ENCODE measurements at regions not wholly inside any gene's neighbourhood (a gene's known extent, or its start where the extent isn't known, plus 50 kb on each side); places are given as distances from the start of the nearest gene placed in this dataset.

GRCh38 chr11:115778928-115779650 is 274.9 kb upstream of the CADM1 start:
- Histone ChIP-seq H3K79me2 (replicated peaks; ENCODE audit: insufficient read depth, low read length) (no peaks in the 10 kb centered on the region), H3K4me2 (ENCODE audit: low read length) (no peak overlapping the region), H3F3A (ENCODE audit: insufficient read depth, low read length, poor library complexity, severe bottlenecking) (no peaks in the 10 kb centered on the region), H3K9me3 (ENCODE audit: low read length) (no peaks in the 10 kb centered on the region), H4K20me1 (ENCODE audit: insufficient read depth) (no peaks in the 10 kb centered on the region), H3K27ac (ENCODE audit: low read length) (no peak overlapping the region), H3K36me3 (ENCODE audit: insufficient read depth, low read length) (no peaks in the 10 kb centered on the region), H3K9me2 (ENCODE audit: insufficient read depth, low read length) (no peaks in the 10 kb centered on the region), H3K9ac (ENCODE audit: low read length) (no peak overlapping the region), H3K27me3 (ENCODE audit: insufficient read depth, low read depth, low read length) (no peaks in the 10 kb centered on the region), H3K4me3 (ENCODE audit: low read length) (no peak overlapping the region), H2AFZ (ENCODE audit: low read depth, low read length) (no peak overlapping the region)
- TF ChIP-seq POLR2AphosphoS5 (IDR thresholded peaks at IDR 0.05) (no peak), SMC3 (conservative IDR thresholded peaks at IDR 0.05; ENCODE audit: poor library complexity) (no peak), MXI1 (conservative IDR thresholded peaks at IDR 0.05; ENCODE audit: poor library complexity, severe bottlenecking) (no peak), EP300 (conservative IDR thresholded peaks at IDR 0.05; ENCODE audit: poor library complexity, severe bottlenecking) (no peak), EZH2 (IDR thresholded peaks at IDR 0.05; ENCODE audit: borderline replicate concordance, insufficient read depth, low read length, poor library complexity, severe bottlenecking) (no peak)

- H2AFZ ChIP-seq (ENCODE audit: low read depth, low read length): no peak overlapping the region
- no peak overlapping the region for H3K9ac ChIP-seq (ENCODE audit: low read length)
- no peaks in the 10 kb centered on the region for H3K79me2 ChIP-seq (replicated peaks; ENCODE audit: insufficient read depth, low read length)
- no peak overlapping the region for H3K27ac ChIP-seq (ENCODE audit: low read length)
- no peaks in the 10 kb centered on the region for H4K20me1 ChIP-seq (ENCODE audit: insufficient read depth)
- H3K9me2 ChIP-seq (ENCODE audit: insufficient read depth, low read length): no peaks in the 10 kb centered on the region
- no peaks in the 10 kb centered on the region for H3K36me3 ChIP-seq (ENCODE audit: insufficient read depth, low read length)
- TF ChIP-seq POLR2AphosphoS5 (IDR thresholded peaks at IDR 0.05) (no peak), SMC3 (conservative IDR thresholded peaks at IDR 0.05; ENCODE audit: poor library complexity) (no peak), MXI1 (conservative IDR thresholded peaks at IDR 0.05; ENCODE audit: poor library complexity, severe bottlenecking) (no peak), EZH2 (IDR thresholded peaks at IDR 0.05; ENCODE audit: borderline replicate concordance, insufficient read depth, low read length, poor library complexity, severe bottlenecking) (no peak), CTCF (IDR thresholded peaks at IDR 0.05; ENCODE audit: poor library complexity, severe bottlenecking) (no peak), TAF1 (IDR thresholded peaks at IDR 0.05; ENCODE audit: low read depth) (no peak), RAD21 (conservative IDR thresholded peaks at IDR 0.05) (no peak)
- no peaks in the 10 kb centered on the region for H3K27me3 ChIP-seq (ENCODE audit: insufficient read depth, low read depth, low read length)
- no peaks in the 10 kb centered on the region for H3F3A ChIP-seq (ENCODE audit: insufficient read depth, low read length, poor library complexity, severe bottlenecking)
- no peak overlapping the region for H3K4me2 ChIP-seq (ENCODE audit: low read length)
- no peaks in the 10 kb centered on the region for H3K9me3 ChIP-seq (ENCODE audit: low read length)
- no peak overlapping the region for H3K4me3 ChIP-seq (ENCODE audit: low read length)
These were observed 272.7 kb upstream of the CADM1 start for GRCh38 chr11:115776916-115777315.

- Histone ChIP-seq H3K9ac (ENCODE audit: low read length) (no peak overlapping the region), H3K4me3 (ENCODE audit: low read length) (no peak overlapping the region), H3K27me3 (ENCODE audit: insufficient read depth, low read depth, low read length) (no peaks in the 10 kb centered on the region), H3K9me2 (ENCODE audit: insufficient read depth, low read length) (no peaks in the 10 kb centered on the region), H3K4me2 (ENCODE audit: low read length) (no peak overlapping the region), H3F3A (ENCODE audit: insufficient read depth, low read length, poor library complexity, severe bottlenecking) (no peaks in the 10 kb centered on the region), H3K9me3 (ENCODE audit: low read length) (no peaks in the 10 kb centered on the region), H4K20me1 (ENCODE audit: insufficient read depth) (no peaks in the 10 kb centered on the region), H2AFZ (ENCODE audit: low read depth, low read length) (no peak overlapping the region), H3K27ac (ENCODE audit: low read length) (no peak overlapping the region), H3K79me2 (replicated peaks; ENCODE audit: insufficient read depth, low read length) (no peaks in the 10 kb centered on the region), H3K36me3 (ENCODE audit: insufficient read depth, low read length) (no peaks in the 10 kb centered on the region)
- TF ChIP-seq SMC3 (conservative IDR thresholded peaks at IDR 0.05; ENCODE audit: poor library complexity) (no peak), POLR2AphosphoS5 (IDR thresholded peaks at IDR 0.05) (no peak), EZH2 (IDR thresholded peaks at IDR 0.05; ENCODE audit: borderline replicate concordance, insufficient read depth, low read length, poor library complexity, severe bottlenecking) (no peak), CTCF (IDR thresholded peaks at IDR 0.05; ENCODE audit: poor library complexity, severe bottlenecking) (no peak), TAF1 (IDR thresholded peaks at IDR 0.05; ENCODE audit: low read depth) (no peak), REST (IDR thresholded peaks at IDR 0.05; ENCODE audit: borderline replicate concordance) (no peak), MXI1 (conservative IDR thresholded peaks at IDR 0.05; ENCODE audit: poor library complexity, severe bottlenecking) (no peak), EP300 (conservative IDR thresholded peaks at IDR 0.05; ENCODE audit: poor library complexity, severe bottlenecking) (no peak), RAD21 (conservative IDR thresholded peaks at IDR 0.05) (no peak)
These were observed 271.6 kb upstream of the CADM1 start for GRCh38 chr11:115775846-115776245.

All from neural cell (in vitro differentiated cells).